Nephron (organoid): ENCODE measurements at regions not wholly inside any gene's neighbourhood (a gene's known extent, or its start where the extent isn't known, plus 50 kb on each side); places are given as distances from the start of the nearest gene placed in this dataset.

Source experiments
- H3K27ac Mint-ChIP-seq, 3 experiments: 2 replicates each; pipeline ENCODE4 v1.8.0; 2020; ENCODE audit warnings: mixed read lengths in 3 of 3, mild to moderate bottlenecking in 2 of 3, moderate library complexity in 1 of 3
- H3K27me3 Mint-ChIP-seq: 2 replicates; pipeline ENCODE4 v1.8.0; 2021; ENCODE audit warnings: low read depth, mild to moderate bottlenecking, moderate library complexity, mixed read lengths
- H3K36me3 Mint-ChIP-seq: 2 replicates; pipeline ENCODE4 v1.8.0; 2020; ENCODE audit warnings: low read depth, mixed read lengths
- H3K4me1 Mint-ChIP-seq: 2 replicates; pipeline ENCODE4 v1.8.0; 2020; ENCODE audit warnings: mixed read lengths
- H3K4me3 Mint-ChIP-seq, 3 experiments: 2 replicates each; pipeline ENCODE4 v1.8.0; 2020; ENCODE audit warnings: mild to moderate bottlenecking in 3 of 3, mixed read lengths in 3 of 3, moderate library complexity in 2 of 3
- H3K9me3 Mint-ChIP-seq: 2 replicates; pipeline ENCODE4 v1.8.0; 2020; ENCODE audit warnings: mixed read lengths
- TF ChIP-seq, protein P1 (sequence below), 3 experiments: fragments of 200-600 bp; sonication (generic); IDR thresholded peaks; one replicate each; pipeline ENCODE4 v1.5.0; 2021; ENCODE audit warnings: antibody characterized with exemption in 3 of 3; ENCODE audit not compliant: unreplicated experiment in 3 of 3

DNA sequence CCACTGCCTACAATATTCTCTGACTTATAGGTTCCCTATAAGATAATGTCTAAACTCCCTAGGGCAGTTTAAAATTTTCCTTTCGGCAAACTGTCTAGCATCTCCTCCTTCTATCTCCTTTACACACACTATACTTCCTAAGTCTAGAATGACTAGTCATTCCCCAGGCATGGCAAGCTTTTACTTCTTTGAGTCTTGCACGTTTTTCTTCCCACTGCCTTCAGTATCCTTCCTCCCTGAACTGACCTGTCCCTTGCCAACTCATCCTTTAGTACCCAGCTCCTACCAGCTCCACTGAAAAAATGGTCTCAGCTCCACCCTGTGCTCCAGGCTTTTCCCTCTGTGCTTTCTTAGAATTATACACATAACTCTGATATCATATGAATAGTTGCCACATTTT lies 93.8 kb upstream of the KBTBD8 start:
- TF ChIP-seq, protein P1, sequence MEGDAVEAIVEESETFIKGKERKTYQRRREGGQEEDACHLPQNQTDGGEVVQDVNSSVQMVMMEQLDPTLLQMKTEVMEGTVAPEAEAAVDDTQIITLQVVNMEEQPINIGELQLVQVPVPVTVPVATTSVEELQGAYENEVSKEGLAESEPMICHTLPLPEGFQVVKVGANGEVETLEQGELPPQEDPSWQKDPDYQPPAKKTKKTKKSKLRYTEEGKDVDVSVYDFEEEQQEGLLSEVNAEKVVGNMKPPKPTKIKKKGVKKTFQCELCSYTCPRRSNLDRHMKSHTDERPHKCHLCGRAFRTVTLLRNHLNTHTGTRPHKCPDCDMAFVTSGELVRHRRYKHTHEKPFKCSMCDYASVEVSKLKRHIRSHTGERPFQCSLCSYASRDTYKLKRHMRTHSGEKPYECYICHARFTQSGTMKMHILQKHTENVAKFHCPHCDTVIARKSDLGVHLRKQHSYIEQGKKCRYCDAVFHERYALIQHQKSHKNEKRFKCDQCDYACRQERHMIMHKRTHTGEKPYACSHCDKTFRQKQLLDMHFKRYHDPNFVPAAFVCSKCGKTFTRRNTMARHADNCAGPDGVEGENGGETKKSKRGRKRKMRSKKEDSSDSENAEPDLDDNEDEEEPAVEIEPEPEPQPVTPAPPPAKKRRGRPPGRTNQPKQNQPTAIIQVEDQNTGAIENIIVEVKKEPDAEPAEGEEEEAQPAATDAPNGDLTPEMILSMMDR (IDR thresholded peaks at IDR 0.05; ENCODE audit: unreplicated experiment in 3 of 3), result no peak
- Mint-ChIP-seq H3K36me3 (peaks cover 7% of the 10 kb centered on the region), H3K4me1 (peaks cover 50% of the 10 kb centered on the region), H3K27me3 (no peaks in the 10 kb centered on the region), H3K27ac (peak overlapping the region; percentile 47 to 75 (median 58)), H3K4me3 (no peak overlapping the region), H3K9me3 (peaks cover 40% of the 10 kb centered on the region)

GRCh38 chr3:66904831-66905493 lies 93.1 kb upstream of the KBTBD8 start:
- TF ChIP-seq, protein P1 (IDR thresholded peaks at IDR 0.05; ENCODE audit: unreplicated experiment in 3 of 3), result no peak
- peaks cover 34% of the 10 kb centered on the region for H3K9me3 Mint-ChIP-seq
- no peaks in the 10 kb centered on the region for H3K27me3 Mint-ChIP-seq

DNA sequence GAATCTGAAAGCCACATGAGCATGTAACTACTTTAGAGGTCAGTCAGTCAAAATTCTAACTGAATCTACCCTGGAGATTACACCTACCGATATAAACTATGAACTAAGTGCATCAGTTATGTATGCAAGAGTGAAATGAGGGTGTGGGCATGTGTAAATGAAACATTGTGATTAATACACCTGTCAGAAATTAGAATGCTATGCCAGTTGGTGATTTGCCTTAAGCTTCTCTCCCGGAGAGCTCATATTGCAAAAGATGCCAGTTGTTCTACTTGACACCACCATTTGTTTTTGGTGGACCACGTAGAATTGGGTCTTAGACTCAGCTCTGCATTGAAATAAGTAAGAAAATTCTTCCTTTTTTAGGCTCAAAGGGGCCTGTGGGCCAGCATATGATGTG lies 91.0 kb upstream of the KBTBD8 start:
- H3K4me3 Mint-ChIP-seq, result no peak overlapping the region
- H3K9me3 Mint-ChIP-seq, result peaks cover 23% of the 10 kb centered on the region
- TF ChIP-seq, protein P1 (IDR thresholded peaks at IDR 0.05; ENCODE audit: unreplicated experiment in 3 of 3), result no peak
- peak overlapping the region in 2 of 3 experiments; percentile 36 to 51 for H3K27ac Mint-ChIP-seq
- no peaks in the 10 kb centered on the region for H3K36me3 Mint-ChIP-seq
- H3K4me1 Mint-ChIP-seq, result peaks cover 66% of the 10 kb centered on the region
- no peaks in the 10 kb centered on the region for H3K27me3 Mint-ChIP-seq

More at GRCh38 chr3:66904831-66905493, 93.1 kb upstream of the KBTBD8 start:
- Mint-ChIP-seq H3K4me3 (no peak overlapping the region), H3K27ac (peak overlapping the region; percentile 4 to 61 (median 47)), H3K4me1 (peaks cover 55% of the 10 kb centered on the region), H3K36me3 (peaks cover 7% of the 10 kb centered on the region)

- Mint-ChIP-seq H3K4me1 (peaks cover 47% of the 10 kb centered on the region), H3K9me3 (peaks cover 20% of the 10 kb centered on the region), H3K27ac (peak overlapping the region; percentile 10 to 68 (median 64)), H3K36me3 (peaks cover 5% of the 10 kb centered on the region), H3K4me3 (peak overlapping the region in 1 of 3 experiments; percentile 14), H3K27me3 (no peaks in the 10 kb centered on the region)
- TF ChIP-seq, protein P1 (IDR thresholded peaks at IDR 0.05; ENCODE audit: unreplicated experiment in 3 of 3), result no peak
These were observed 87.6 kb upstream of the KBTBD8 start for GRCh38 chr3:66910266-66911055.

DNA sequence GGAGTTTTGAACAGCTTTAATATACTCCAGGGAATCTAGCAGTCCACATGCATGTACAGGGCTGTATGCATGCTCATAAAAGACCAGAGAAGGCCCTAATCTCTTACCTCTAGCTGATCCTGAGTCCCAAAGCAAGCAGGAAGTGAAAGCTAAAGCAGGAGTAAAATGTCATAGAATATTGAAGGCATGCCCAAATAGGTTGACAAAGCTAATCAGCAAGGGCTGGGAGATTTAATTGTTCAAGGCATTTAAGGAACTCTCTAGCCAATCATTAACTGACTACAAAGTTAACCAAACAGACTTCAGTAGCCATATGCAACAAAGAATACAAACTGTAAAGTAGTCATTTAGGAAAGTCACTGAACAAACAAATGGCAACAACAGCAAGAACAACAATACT lies 85.8 kb upstream of the KBTBD8 start:
- peaks cover 32% of the 10 kb centered on the region for H3K4me1 Mint-ChIP-seq
- H3K27ac Mint-ChIP-seq, result no peak overlapping the region
- no peaks in the 10 kb centered on the region for H3K27me3 Mint-ChIP-seq

More for the DNA sequence above, 85.8 kb upstream of the KBTBD8 start:
- Mint-ChIP-seq H3K36me3 (peaks cover 5% of the 10 kb centered on the region), H3K9me3 (peaks cover 31% of the 10 kb centered on the region), H3K4me3 (no peak overlapping the region)
- TF ChIP-seq, protein P1 (IDR thresholded peaks at IDR 0.05; ENCODE audit: unreplicated experiment in 3 of 3), result no peak
